ENCODE measurements at regions not wholly inside any gene's neighbourhood (a gene's known extent, or its start where the extent isn't known, plus 50 kb on each side); places are given as distances from the start of the nearest gene placed in this dataset.
"Not testable (repeated sequence)": the region's sequence is repeated elsewhere in the genome, so short reads cannot be mapped to it uniquely, and the experiment has no call there.

DNA sequence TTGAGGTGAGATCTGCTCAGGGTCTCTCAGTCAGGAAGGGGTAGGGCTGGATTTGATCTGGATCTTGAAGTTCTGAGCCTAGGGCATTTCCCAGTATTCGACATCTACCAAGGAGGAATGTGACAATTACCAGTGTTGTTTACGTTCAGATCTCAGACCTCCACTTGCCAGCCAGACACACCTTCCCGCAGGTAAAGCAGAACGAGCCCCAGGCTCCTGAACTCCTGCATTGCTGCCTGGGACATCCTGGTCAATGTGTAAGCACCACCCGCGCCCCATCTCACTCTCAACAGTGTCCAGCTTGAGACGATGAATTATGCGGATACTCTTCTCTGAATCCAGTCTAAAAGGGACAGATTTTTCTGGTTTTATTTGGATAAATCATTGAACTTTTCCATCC is 56.7 kb upstream of the PTCH1 start:
- Histone ChIP-seq H3K79me2 (ENCODE audit: control insufficient read depth, insufficient read depth, low read length) (no peaks in the 10 kb centered on the region), H3K27ac (ENCODE audit: low read depth, low read length) (no peak overlapping the region), H2BK5ac (ENCODE audit: low read length) (no peak overlapping the region), H3K4me1 (ENCODE audit: control insufficient read depth, low read depth, low read length) (peaks cover 7% of the 10 kb centered on the region), H2BK15ac (replicated peaks; ENCODE audit: low read depth) (no peak overlapping the region), H3K18ac (ENCODE audit: low read length) (no peak overlapping the region), H3K36me3 (ENCODE audit: control insufficient read depth, insufficient read depth, low read length) (no peaks in the 10 kb centered on the region), H3K27me3 (ENCODE audit: insufficient read depth, low read length, poor library complexity) (no peaks in the 10 kb centered on the region), H3K9ac (ENCODE audit: low read length) (no peak overlapping the region), H3K56ac (ENCODE audit: low read length) (no peak overlapping the region), H4K5ac (ENCODE audit: low read length) (no peak overlapping the region), H3K4ac (ENCODE audit: low read depth, low read length) (no peak overlapping the region), H3K4me2 (ENCODE audit: low read length) (no peak overlapping the region), H4K8ac (ENCODE audit: low read depth, low read length) (no peak overlapping the region), H2AK5ac (ENCODE audit: low read length) (no peak overlapping the region), H3K23ac (ENCODE audit: low read length) (no peak overlapping the region), H2BK120ac (ENCODE audit: low read depth, low read length) (no peak overlapping the region), H3K79me1 (ENCODE audit: low read length) (no peaks in the 10 kb centered on the region), H3K4me3 (ENCODE audit: low read length) (no peak overlapping the region)
- no peak for DNase-seq
- WGBS (ENCODE audit: extremely low coverage, insufficient coverage, low lambda C conversion rate) = no CpG with 5 or more reads among the region's 8 CpGs

DNA sequence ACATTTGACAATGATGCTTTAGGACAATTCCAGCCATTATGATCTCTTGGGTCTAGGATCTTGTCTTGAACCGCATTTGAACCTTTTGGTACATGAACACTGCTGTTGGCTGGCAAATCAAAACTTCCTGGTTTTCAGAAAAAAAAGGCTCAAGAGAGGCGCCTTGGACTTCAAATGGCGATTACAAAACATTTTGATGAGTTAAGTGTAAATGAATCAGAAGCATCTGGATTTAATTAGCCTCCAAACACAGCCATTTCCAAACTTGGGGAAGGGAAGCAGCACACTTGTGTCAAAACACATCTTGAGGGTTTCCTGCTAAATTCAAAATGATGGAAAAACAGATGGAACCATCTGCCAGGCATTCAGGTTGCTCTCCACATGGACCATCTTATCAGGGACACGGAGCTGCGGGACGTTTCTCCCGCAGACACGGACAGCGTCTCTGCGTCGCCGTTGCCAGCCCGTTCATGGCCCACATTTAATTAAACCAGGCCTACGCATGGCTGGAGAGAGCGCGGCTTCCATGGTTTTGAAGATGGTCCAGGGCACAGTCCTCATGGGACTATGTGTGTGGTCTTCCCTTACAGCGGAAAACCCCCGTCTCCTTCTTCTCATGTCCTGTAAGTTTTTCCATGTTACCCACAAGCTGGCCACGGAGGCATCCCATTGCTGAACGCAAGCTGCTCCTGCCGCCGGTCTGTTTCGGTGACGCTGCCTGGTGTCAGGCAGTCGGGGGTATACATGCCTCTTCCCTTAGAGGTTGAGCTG is 55.8 kb upstream of the PTCH1 start:
- no peak overlapping the region for H3K18ac ChIP-seq (ENCODE audit: low read length)
- no peaks in the 10 kb centered on the region for H3K79me1 ChIP-seq (ENCODE audit: low read length)
- DNase-seq = no peak
- no peak overlapping the region for H3K56ac ChIP-seq (ENCODE audit: low read length)
- H3K36me3 ChIP-seq (ENCODE audit: control insufficient read depth, insufficient read depth, low read length) = no peaks in the 10 kb centered on the region
- no peak overlapping the region for H3K23ac ChIP-seq (ENCODE audit: low read length)
- no peak overlapping the region for H3K4me2 ChIP-seq (ENCODE audit: low read length)
- H3K27ac ChIP-seq (ENCODE audit: low read depth, low read length) = no peak overlapping the region
- no peak overlapping the region for H3K9ac ChIP-seq (ENCODE audit: low read length)
- H4K5ac ChIP-seq (ENCODE audit: low read length) = no peak overlapping the region
- no peak overlapping the region for H2BK120ac ChIP-seq (ENCODE audit: low read depth, low read length)
- H3K4me3 ChIP-seq (ENCODE audit: low read length) = no peak overlapping the region
- H2BK15ac ChIP-seq (replicated peaks; ENCODE audit: low read depth) = no peak overlapping the region
- no peaks in the 10 kb centered on the region for H3K79me2 ChIP-seq (ENCODE audit: control insufficient read depth, insufficient read depth, low read length)
- H2BK5ac ChIP-seq (ENCODE audit: low read length) = no peak overlapping the region
- no peak overlapping the region for H4K8ac ChIP-seq (ENCODE audit: low read depth, low read length)
- H2AK5ac ChIP-seq (ENCODE audit: low read length) = no peak overlapping the region
- H3K27me3 ChIP-seq (ENCODE audit: insufficient read depth, low read length, poor library complexity) = no peaks in the 10 kb centered on the region
- H3K4ac ChIP-seq (ENCODE audit: low read depth, low read length) = no peak overlapping the region
- H3K4me1 ChIP-seq (ENCODE audit: control insufficient read depth, low read depth, low read length) = peaks cover 7% of the 10 kb centered on the region
- WGBS (ENCODE audit: extremely low coverage, insufficient coverage, low lambda C conversion rate) = no CpG with 5 or more reads among the region's 25 CpGs

DNA sequence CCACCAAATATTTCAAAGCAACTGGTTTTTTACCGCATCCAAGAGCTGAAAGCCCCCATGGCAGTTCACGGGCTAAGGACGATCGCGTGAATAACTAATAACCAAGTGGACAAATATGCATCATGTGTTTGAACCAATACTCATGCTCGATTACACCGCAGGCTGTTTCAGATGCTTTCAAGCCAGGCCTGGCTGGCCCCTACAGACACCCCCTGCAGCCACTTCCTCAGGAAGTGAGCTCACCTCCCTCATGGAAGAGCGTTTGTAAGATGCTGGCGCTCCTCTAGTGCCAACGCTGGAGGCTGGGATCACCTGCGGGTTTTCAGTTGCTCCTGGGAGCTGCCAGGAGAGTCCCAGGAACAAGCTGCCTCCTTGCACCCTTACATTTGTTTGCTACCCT is 53.9 kb upstream of the PTCH1 start:
- DNase-seq = peak; percentile 89
- no peak overlapping the region for H3K9ac ChIP-seq (ENCODE audit: low read length)
- no peak overlapping the region for H3K4ac ChIP-seq (ENCODE audit: low read depth, low read length)
- WGBS (ENCODE audit: extremely low coverage, insufficient coverage, low lambda C conversion rate) = no CpG with 5 or more reads among the region's 11 CpGs
- H3K36me3 ChIP-seq (ENCODE audit: control insufficient read depth, insufficient read depth, low read length) = no peaks in the 10 kb centered on the region
- no peak overlapping the region for H3K4me3 ChIP-seq (ENCODE audit: low read length)
- no peaks in the 10 kb centered on the region for H3K27me3 ChIP-seq (ENCODE audit: insufficient read depth, low read length, poor library complexity)
- peaks cover 7% of the 10 kb centered on the region for H3K4me1 ChIP-seq (ENCODE audit: control insufficient read depth, low read depth, low read length)
- H3K79me1 ChIP-seq (ENCODE audit: low read length) = no peaks in the 10 kb centered on the region
- H3K56ac ChIP-seq (ENCODE audit: low read length) = peak overlapping the region; percentile 49
- H4K8ac ChIP-seq (ENCODE audit: low read depth, low read length) = no peak overlapping the region
- H3K18ac ChIP-seq (ENCODE audit: low read length) = peak overlapping the region; percentile 42
- no peak overlapping the region for H2BK15ac ChIP-seq (replicated peaks; ENCODE audit: low read depth)
- H3K4me2 ChIP-seq (ENCODE audit: low read length) = no peak overlapping the region
- peak overlapping the region; percentile 52 for H2BK120ac ChIP-seq (ENCODE audit: low read depth, low read length)
- no peak overlapping the region for H4K5ac ChIP-seq (ENCODE audit: low read length)
- peak overlapping the region; percentile 66 for H3K27ac ChIP-seq (ENCODE audit: low read depth, low read length)
- H3K79me2 ChIP-seq (ENCODE audit: control insufficient read depth, insufficient read depth, low read length) = no peaks in the 10 kb centered on the region
- H3K23ac ChIP-seq (ENCODE audit: low read length) = no peak overlapping the region
- no peak overlapping the region for H2AK5ac ChIP-seq (ENCODE audit: low read length)
- no peak overlapping the region for H2BK5ac ChIP-seq (ENCODE audit: low read length)

- peak overlapping the region; percentile 11 for H3K9ac ChIP-seq (ENCODE audit: low read length)
- no peak overlapping the region for H3K4ac ChIP-seq (ENCODE audit: low read depth, low read length)
- H4K5ac ChIP-seq (ENCODE audit: low read length) = no peak overlapping the region
- H3K23ac ChIP-seq (ENCODE audit: low read length) = no peak overlapping the region
- H3K79me1 ChIP-seq (ENCODE audit: low read length) = no peaks in the 10 kb centered on the region
- H3K27ac ChIP-seq (ENCODE audit: low read depth, low read length) = peak overlapping the region; percentile 66
- no peak overlapping the region for H3K4me3 ChIP-seq (ENCODE audit: low read length)
- H3K27me3 ChIP-seq (ENCODE audit: insufficient read depth, low read length, poor library complexity) = no peaks in the 10 kb centered on the region
- no peak overlapping the region for H2BK15ac ChIP-seq (replicated peaks; ENCODE audit: low read depth)
- peaks cover 7% of the 10 kb centered on the region for H3K4me1 ChIP-seq (ENCODE audit: control insufficient read depth, low read depth, low read length)
- no CpG with 5 or more reads among the region's 22 CpGs for WGBS (ENCODE audit: extremely low coverage, insufficient coverage, low lambda C conversion rate)
- no peaks in the 10 kb centered on the region for H3K79me2 ChIP-seq (ENCODE audit: control insufficient read depth, insufficient read depth, low read length)
- no peak overlapping the region for H4K8ac ChIP-seq (ENCODE audit: low read depth, low read length)
- peak overlapping the region; percentile 22 for H3K18ac ChIP-seq (ENCODE audit: low read length)
- peak overlapping the region; percentile 49 for H3K56ac ChIP-seq (ENCODE audit: low read length)
- H2BK5ac ChIP-seq (ENCODE audit: low read length) = no peak overlapping the region
- no peak overlapping the region for H3K4me2 ChIP-seq (ENCODE audit: low read length)
- DNase-seq = peak; percentile 85
- no peaks in the 10 kb centered on the region for H3K36me3 ChIP-seq (ENCODE audit: control insufficient read depth, insufficient read depth, low read length)
- no peak overlapping the region for H2AK5ac ChIP-seq (ENCODE audit: low read length)
- no peak overlapping the region for H2BK120ac ChIP-seq (ENCODE audit: low read depth, low read length)
Observed at GRCh38 chr9:95570150-95570549, 53.4 kb upstream of the PTCH1 start.

DNA sequence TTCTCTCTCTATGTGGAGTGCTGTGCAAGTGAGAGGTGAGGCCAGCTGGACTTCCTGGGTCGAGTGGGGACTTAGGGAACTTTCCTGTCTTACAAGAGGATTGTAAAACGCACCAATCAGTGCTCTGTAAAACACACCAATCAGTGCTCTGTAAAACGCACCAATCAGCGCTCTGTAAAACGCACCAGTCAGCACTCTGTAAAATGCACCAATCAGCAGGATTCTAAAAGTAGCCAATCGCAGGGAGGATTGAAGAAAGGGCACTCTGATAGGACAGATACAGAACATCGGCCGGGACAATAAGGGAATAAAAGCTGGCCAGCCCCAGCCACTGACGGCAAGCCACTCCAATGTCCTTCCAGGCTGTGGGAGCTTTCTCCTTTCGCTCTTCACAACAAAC is 52.0 kb upstream of the PTCH1 start:
- not testable (repeated sequence) for H3K23ac ChIP-seq (ENCODE audit: low read length); H2BK120ac ChIP-seq (ENCODE audit: low read depth, low read length); H3K79me1 ChIP-seq (ENCODE audit: low read length)

More for the DNA sequence above, 52.0 kb upstream of the PTCH1 start:
- WGBS (ENCODE audit: extremely low coverage, insufficient coverage, low lambda C conversion rate) = no CpG with 5 or more reads among the region's 10 CpGs
- H3K9ac ChIP-seq (ENCODE audit: low read length); H2BK5ac ChIP-seq (ENCODE audit: low read length); H3K4me2 ChIP-seq (ENCODE audit: low read length); DNase-seq; H4K5ac ChIP-seq (ENCODE audit: low read length); H3K4ac ChIP-seq (ENCODE audit: low read depth, low read length); H3K18ac ChIP-seq (ENCODE audit: low read length); H2AK5ac ChIP-seq (ENCODE audit: low read length); H4K8ac ChIP-seq (ENCODE audit: low read depth, low read length); H3K4me3 ChIP-seq (ENCODE audit: low read length); H3K4me1 ChIP-seq (ENCODE audit: control insufficient read depth, low read depth, low read length); H3K36me3 ChIP-seq (ENCODE audit: control insufficient read depth, insufficient read depth, low read length); H3K56ac ChIP-seq (ENCODE audit: low read length); H3K27me3 ChIP-seq (ENCODE audit: insufficient read depth, low read length, poor library complexity); H3K79me2 ChIP-seq (ENCODE audit: control insufficient read depth, insufficient read depth, low read length); H2BK15ac ChIP-seq (replicated peaks; ENCODE audit: low read depth); H3K27ac ChIP-seq (ENCODE audit: low read depth, low read length): not testable (repeated sequence)
